ENCODE measurements at regions not wholly inside any gene's neighbourhood (a gene's known extent, or its start where the extent isn't known, plus 50 kb on each side); places are given as distances from the start of the nearest gene placed in this dataset.

GRCh38 chr16:6021276-6021943 is 923.8 kb upstream of the EEF2KMT start:
- TF ChIP-seq CTCF (IDR thresholded peaks at IDR 0.05) (no peak), EP300 (IDR thresholded peaks at IDR 0.05; ENCODE audit: low read depth) (no peak), POLR2AphosphoS5 (IDR thresholded peaks at IDR 0.05) (no peak), POLR2A (IDR thresholded peaks at IDR 0.05) (no peak)

Measured in transverse colon (tissue), 4 donors.